ENCODE measurements at regions not wholly inside any gene's neighbourhood (a gene's known extent, or its start where the extent isn't known, plus 50 kb on each side); places are given as distances from the start of the nearest gene placed in this dataset.

DNA sequence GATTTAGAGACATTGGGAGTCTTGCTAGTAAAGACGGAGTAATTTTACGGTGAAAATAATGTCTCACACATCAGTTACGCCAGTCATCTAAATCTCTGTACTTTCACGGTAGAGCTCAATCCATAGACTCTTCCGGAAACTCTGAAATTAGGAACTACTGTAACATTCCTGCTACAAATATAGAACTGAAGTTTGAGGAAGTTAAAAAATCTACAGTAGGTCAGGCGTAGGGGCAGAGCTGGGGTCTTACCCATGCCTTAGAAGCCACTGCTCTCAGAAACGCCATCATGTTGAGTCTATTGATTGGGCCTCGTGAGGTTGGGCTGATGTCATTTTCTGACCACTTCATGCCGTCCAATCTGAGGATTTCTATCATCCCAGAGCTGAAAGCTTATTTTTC is 1029.8 kb upstream of the TMEM132C start:
- TF ChIP-seq, protein P1, sequence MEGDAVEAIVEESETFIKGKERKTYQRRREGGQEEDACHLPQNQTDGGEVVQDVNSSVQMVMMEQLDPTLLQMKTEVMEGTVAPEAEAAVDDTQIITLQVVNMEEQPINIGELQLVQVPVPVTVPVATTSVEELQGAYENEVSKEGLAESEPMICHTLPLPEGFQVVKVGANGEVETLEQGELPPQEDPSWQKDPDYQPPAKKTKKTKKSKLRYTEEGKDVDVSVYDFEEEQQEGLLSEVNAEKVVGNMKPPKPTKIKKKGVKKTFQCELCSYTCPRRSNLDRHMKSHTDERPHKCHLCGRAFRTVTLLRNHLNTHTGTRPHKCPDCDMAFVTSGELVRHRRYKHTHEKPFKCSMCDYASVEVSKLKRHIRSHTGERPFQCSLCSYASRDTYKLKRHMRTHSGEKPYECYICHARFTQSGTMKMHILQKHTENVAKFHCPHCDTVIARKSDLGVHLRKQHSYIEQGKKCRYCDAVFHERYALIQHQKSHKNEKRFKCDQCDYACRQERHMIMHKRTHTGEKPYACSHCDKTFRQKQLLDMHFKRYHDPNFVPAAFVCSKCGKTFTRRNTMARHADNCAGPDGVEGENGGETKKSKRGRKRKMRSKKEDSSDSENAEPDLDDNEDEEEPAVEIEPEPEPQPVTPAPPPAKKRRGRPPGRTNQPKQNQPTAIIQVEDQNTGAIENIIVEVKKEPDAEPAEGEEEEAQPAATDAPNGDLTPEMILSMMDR (IDR thresholded peaks at IDR 0.05; ENCODE audit: borderline replicate concordance, insufficient read depth, low read depth, low read length) = no peak
- no peak overlapping the region for H3K4me3 ChIP-seq (ENCODE audit: low read depth, low read length)

DNA sequence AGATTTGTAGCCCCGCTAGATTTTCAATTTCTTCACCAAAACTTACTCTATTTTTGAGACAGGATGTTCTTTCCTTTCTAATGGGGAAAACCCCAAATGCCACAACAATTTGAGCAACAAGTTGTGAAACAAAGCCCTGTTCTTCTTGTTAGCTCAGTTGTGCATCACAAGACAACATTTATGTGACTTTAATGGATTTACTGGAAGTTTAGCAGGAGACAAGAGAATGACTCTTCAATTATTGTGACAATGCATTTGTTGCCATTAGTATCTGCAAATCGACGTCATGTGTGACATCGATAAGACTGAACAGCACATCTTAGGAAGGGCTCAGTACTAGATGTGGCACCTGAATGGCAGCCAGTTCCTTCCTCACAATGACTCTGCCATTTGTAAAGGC is 1028.9 kb upstream of the TMEM132C start:
- TF ChIP-seq, protein P1 (IDR thresholded peaks at IDR 0.05; ENCODE audit: borderline replicate concordance, insufficient read depth, low read depth, low read length) = no peak
- H3K4me3 ChIP-seq (ENCODE audit: low read depth, low read length) = no peak overlapping the region

DNA sequence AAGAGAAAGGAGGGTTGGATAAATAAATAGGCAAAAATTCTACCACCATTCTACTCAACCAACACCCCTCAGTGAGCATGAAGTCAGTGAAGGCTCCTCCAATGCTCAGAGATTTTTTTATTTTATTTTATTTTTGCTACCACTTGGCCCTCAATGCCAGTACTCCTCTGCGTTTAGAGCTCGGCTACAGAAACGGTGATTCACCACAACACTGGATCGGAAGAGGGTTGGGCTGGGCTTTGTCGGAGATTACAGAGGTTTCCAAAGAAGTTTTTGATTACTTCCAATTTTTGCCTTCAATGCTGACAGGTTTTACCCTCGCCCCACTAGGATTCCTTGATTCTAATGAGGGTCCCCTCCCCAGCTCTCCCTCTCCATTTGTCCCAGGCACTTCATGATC is 1027.2 kb upstream of the TMEM132C start:
- H3K4me3 ChIP-seq (ENCODE audit: low read depth, low read length) = no peak overlapping the region
- TF ChIP-seq, protein P1 (IDR thresholded peaks at IDR 0.05; ENCODE audit: borderline replicate concordance, insufficient read depth, low read depth, low read length) = no peak

DNA sequence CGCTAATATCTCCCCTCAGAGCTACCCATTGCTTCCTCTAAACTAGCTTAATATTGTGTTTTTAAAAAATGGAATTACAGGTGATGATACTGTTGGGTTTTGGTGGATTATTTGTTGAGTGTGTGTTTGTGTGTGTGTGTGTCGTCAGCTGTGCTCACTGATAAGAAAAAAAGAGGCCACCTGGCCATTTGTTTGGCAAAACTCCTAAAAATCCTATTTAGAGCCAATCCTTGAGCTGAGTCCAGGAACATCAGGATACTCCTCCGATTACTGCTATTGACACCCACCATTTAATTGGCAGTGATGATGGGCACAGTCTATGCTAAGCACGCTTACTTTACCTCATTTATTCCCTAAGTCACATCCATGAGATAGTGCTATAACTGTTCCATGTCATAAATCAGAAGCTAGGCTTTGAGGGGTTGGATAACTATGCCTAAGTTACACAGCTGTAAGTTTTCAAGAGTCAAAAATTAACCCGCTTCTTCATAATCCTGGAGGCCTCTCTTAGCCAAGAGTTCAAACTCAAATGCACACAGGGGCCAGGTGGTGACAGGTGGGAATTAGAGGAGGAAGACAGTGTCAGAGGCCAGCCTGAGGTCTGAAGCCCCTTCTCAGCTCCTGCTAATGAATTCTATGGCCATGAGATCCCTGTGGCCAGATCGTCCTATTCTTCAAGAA is 1026.6 kb upstream of the TMEM132C start:
- TF ChIP-seq, protein P1 (IDR thresholded peaks at IDR 0.05; ENCODE audit: borderline replicate concordance, insufficient read depth, low read depth, low read length) = no peak
- H3K4me3 ChIP-seq (ENCODE audit: low read depth, low read length) = no peak overlapping the region

DNA sequence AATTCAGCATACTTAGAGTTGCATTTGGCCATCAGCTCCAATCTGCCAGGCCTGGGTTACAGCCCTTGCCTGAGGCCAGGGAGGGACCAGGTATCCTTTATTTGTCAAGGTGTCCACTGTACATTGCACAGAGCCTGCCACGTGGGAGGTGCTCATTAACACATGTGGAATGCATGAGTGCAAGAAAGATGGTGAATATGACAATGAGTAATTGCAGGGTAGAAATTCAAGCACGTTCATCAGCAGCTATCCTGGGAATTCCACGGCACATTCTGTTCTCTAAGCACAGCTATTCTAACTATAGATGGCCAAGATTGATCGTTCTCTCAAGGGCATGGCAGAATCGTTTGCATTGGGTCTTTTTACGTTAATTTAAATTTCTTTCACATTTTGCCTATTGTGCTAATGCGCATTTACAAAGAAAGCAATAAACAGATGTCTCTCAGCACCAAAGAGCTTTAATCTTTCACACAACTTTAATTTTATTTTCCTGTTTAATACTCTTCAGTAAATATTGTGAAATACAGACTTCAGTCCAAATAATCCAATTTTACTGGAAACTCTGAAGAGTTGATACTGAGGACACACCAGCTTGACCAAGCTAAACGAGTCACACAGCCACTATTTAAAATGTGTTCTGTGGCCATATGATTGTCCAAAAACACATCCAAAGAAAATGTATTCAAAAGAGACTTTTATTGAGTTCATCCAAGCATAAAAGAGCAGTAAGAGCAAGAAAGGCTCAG is 1025.7 kb upstream of the TMEM132C start:
- TF ChIP-seq, protein P1 (IDR thresholded peaks at IDR 0.05; ENCODE audit: borderline replicate concordance, insufficient read depth, low read depth, low read length) = no peak
- H3K4me3 ChIP-seq (ENCODE audit: low read depth, low read length) = no peak overlapping the region

DNA sequence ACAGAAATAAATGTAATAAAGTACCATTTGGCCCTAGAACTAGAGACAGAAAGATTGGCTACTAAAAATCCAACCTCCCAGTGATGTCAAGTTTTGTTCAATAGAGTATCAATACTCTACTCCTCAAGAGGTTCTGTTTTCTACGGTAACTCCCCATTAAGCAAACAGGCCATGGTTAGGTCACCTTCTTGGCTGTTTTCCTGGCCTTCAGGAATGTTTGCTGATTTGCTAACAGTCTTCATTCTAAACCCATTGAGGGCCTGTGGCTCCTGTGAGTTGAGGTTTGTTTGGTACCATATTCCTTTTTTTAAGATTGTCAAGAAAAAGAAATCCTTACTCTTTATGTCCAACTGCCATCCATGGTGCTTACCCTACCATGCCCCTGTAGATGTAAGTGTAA is 1022.0 kb upstream of the TMEM132C start:
- TF ChIP-seq, protein P1 (IDR thresholded peaks at IDR 0.05; ENCODE audit: borderline replicate concordance, insufficient read depth, low read depth, low read length) = no peak
- H3K4me3 ChIP-seq (ENCODE audit: low read depth, low read length) = no peak overlapping the region

DNA sequence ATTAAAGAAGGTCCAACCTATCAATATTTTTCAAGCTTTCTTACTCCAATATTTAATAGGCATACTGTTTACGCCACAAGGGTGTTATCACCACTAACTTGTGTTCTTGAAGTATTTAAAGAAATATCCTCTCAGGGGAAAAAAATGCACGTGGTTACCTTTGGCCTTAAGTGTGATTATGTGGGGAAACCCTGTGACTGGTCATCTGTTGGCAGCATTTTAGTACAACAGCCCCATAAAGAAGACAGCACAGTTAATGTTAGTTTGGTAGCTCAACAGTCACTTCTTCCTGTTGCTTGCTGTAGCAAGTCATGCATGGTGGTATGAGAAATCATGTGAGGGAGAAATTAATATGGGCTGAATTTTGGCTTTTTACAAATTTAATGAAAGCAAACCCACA is 1021.5 kb upstream of the TMEM132C start:
- TF ChIP-seq, protein P1 (IDR thresholded peaks at IDR 0.05; ENCODE audit: borderline replicate concordance, insufficient read depth, low read depth, low read length) = no peak
- H3K4me3 ChIP-seq (ENCODE audit: low read depth, low read length) = no peak overlapping the region

All from GM12875 (cell line).